ENCODE measurements at regions not wholly inside any gene's neighbourhood (a gene's known extent, or its start where the extent isn't known, plus 50 kb on each side); places are given as distances from the start of the nearest gene placed in this dataset.

GRCh38 chr2:65997961-65998360, 437.0 kb upstream of the MEIS1 start:
- ChIA-PET CTCF (ENCODE audit: low intra/inter-chr PET ratio, low total read pairs) (no interaction called here), POLR2A (no interaction called here)
- Histone ChIP-seq H3K27me3 (ENCODE audit: control insufficient read depth in 1 of 2, insufficient read depth in 2 of 2, low read length in 2 of 2) (no peaks in the 10 kb centered on the region), H3K4me3 (replicated peaks in 1 of 3; ENCODE audit: insufficient read depth in 1 of 3, low read depth in 2 of 3, low read length in 3 of 3) (no peak overlapping the region), H3K4me2 (ENCODE audit: low read depth, low read length) (0 out of 2 replicates have a peak overlapping the region, but pooled peaks have one; percentile 2), H4K20me1 (ENCODE audit: insufficient read depth, low read length) (no peaks in the 10 kb centered on the region), H3K4me1 (ENCODE audit: insufficient read depth, low read length) (no peaks in the 10 kb centered on the region), H3K9ac (ENCODE audit: insufficient read depth, low read depth, low read length) (no peak overlapping the region), H3K27ac (ENCODE audit: extremely low read length, insufficient read depth, low read length) (no peak overlapping the region), H3K9me3 (ENCODE audit: low read length) (no peaks in the 10 kb centered on the region), H3K36me3 (replicated peaks in 1 of 2; ENCODE audit: control insufficient read depth in 1 of 2, insufficient read depth in 2 of 2, low read length in 2 of 2) (no peaks in the 10 kb centered on the region), H3K79me2 (ENCODE audit: insufficient read depth, low read length) (no peaks in the 10 kb centered on the region), H2AFZ (ENCODE audit: low read length) (no peak overlapping the region)
- DNase-seq (ENCODE audit: low spot score) (no peak), FAIRE-seq (no peak), ATAC-seq (no peak)
- WGBS (ENCODE audit: low lambda C conversion rate), result 0% methylated on average over 1 of the region's 1 CpG
- TF ChIP-seq TEF (CRISPR knock-in tag; IDR thresholded peaks at IDR 0.05) (no peak), HNRNPL (IDR thresholded peaks at IDR 0.05; ENCODE audit: low read depth, low read length) (no peak), ATF5 (CRISPR knock-in tag; IDR thresholded peaks at IDR 0.05; ENCODE audit: low read depth) (no peak), CHD4 (IDR thresholded peaks at IDR 0.05; ENCODE audit: borderline replicate concordance, low read length) (no peak), E2F2 (CRISPR knock-in tag; IDR thresholded peaks at IDR 0.05; ENCODE audit: borderline replicate concordance) (no peak), MATR3 (CRISPR knock-in tag; IDR thresholded peaks at IDR 0.05) (no peak)
- intact Hi-C loops (cut with micrococcal nuclease; ENCODE audit: unreplicated experiment) (no loop called here), in situ Hi-C loops (cut with HindIII; ENCODE audit: extremely low pct_ligation_motif_present, low pct_unique_long_range_greater_than_20kb) (no loop called here)
- BruUV-seq (replicated peaks), result no TSS peak

- Histone ChIP-seq H3K27ac (ENCODE audit: extremely low read length, insufficient read depth, low read length) (no peak overlapping the region), H2AFZ (ENCODE audit: low read length) (no peak overlapping the region), H3K4me2 (ENCODE audit: low read depth, low read length) (no peak overlapping the region), H3K36me3 (replicated peaks in 1 of 2; ENCODE audit: control insufficient read depth in 1 of 2, insufficient read depth in 2 of 2, low read length in 2 of 2) (no peaks in the 10 kb centered on the region), H3K79me2 (ENCODE audit: insufficient read depth, low read length) (no peaks in the 10 kb centered on the region), H3K9ac (ENCODE audit: insufficient read depth, low read depth, low read length) (no peak overlapping the region), H3K9me3 (ENCODE audit: low read length) (no peaks in the 10 kb centered on the region), H3K27me3 (ENCODE audit: control insufficient read depth in 1 of 2, insufficient read depth in 2 of 2, low read length in 2 of 2) (no peaks in the 10 kb centered on the region), H4K20me1 (ENCODE audit: insufficient read depth, low read length) (no peaks in the 10 kb centered on the region), H3K4me1 (ENCODE audit: insufficient read depth, low read length) (no peaks in the 10 kb centered on the region), H3K4me3 (replicated peaks in 1 of 3; ENCODE audit: insufficient read depth in 1 of 3, low read depth in 2 of 3, low read length in 3 of 3) (no peak overlapping the region)
- no TSS peak for BruUV-seq (replicated peaks)
- intact Hi-C loops (cut with micrococcal nuclease; ENCODE audit: unreplicated experiment) (no loop called here), in situ Hi-C loops (cut with HindIII; ENCODE audit: extremely low pct_ligation_motif_present, low pct_unique_long_range_greater_than_20kb) (no loop called here)
- no peak for FAIRE-seq
- DNase-seq (ENCODE audit: low spot score), result no peak
- ATAC-seq, result no peak
- ChIA-PET POLR2A (no interaction called here), CTCF (ENCODE audit: low intra/inter-chr PET ratio, low total read pairs) (no interaction called here)
- 20% methylated on average over 4 of the region's 4 CpGs for WGBS (ENCODE audit: low lambda C conversion rate)
- TF ChIP-seq FOSL2 (CRISPR knock-in tag; IDR thresholded peaks at IDR 0.05) (no peak), MNT (IDR thresholded peaks at IDR 0.05) (peak; percentile 24; the same call in 1 of the 2 replicates), PBX3 (CRISPR knock-in tag; IDR thresholded peaks at IDR 0.05; ENCODE audit: borderline replicate concordance) (no peak)
These were observed 442.7 kb upstream of the MEIS1 start for GRCh38 chr2:65992198-65992554.
